Neural progenitor cell (in vitro differentiated cells): ENCODE measurements at regions not wholly inside any gene's neighbourhood (a gene's known extent, or its start where the extent isn't known, plus 50 kb on each side); places are given as distances from the start of the nearest gene placed in this dataset.

Source experiments
- DNase-seq: peaks from one replicate; pipeline ENCODE4 v3.0.0-alpha.2; 2016; ENCODE audit warnings: low spot score
- H2AFZ ChIP-seq: fragments of 200-600 bp; sonication (generic); replicated peaks from 2 replicates; pipeline ENCODE4 v1.6.1; 2016; ENCODE audit warnings: antibody characterized with exemption
- H3F3A ChIP-seq: fragments of 200-600 bp; sonication (generic); 2 replicates; pipeline ENCODE4 v1.6.1; 2016; ENCODE audit warnings: antibody characterized with exemption, low read depth
- H3K27ac ChIP-seq: fragments of 200-600 bp; sonication (generic); 2 replicates; pipeline ENCODE4 v1.5.1; 2016; ENCODE audit warnings: mild to moderate bottlenecking
- H3K27me3 ChIP-seq: fragments of 200-600 bp; sonication (generic); 2 replicates; pipeline ENCODE4 v1.6.1; 2016; ENCODE audit warnings: mild to moderate bottlenecking, moderate library complexity
- H3K36me3 ChIP-seq: fragments of 200-600 bp; sonication (generic); 2 replicates; pipeline ENCODE4 v1.5.1; 2016
- H3K4me1 ChIP-seq: fragments of 200-600 bp; sonication (generic); 2 replicates; pipeline ENCODE4 v1.6.1; 2016; ENCODE audit warnings: mixed run types
- H3K4me2 ChIP-seq: fragments of 200-600 bp; sonication (generic); 2 replicates; pipeline ENCODE4 v1.6.1; 2016
- H3K4me3 ChIP-seq: fragments of 200-600 bp; sonication (generic); 2 replicates; pipeline ENCODE4 v1.5.1; 2016
- H3K79me2 ChIP-seq: fragments of 200-600 bp; sonication (generic); 2 replicates; pipeline ENCODE4 v1.6.1; 2016; ENCODE audit warnings: low read depth
- H3K9ac ChIP-seq: fragments of 200-600 bp; sonication (generic); 2 replicates; pipeline ENCODE4 v1.6.1; 2016
- H3K9me3 ChIP-seq: fragments of 200-600 bp; sonication (generic); 2 replicates; pipeline ENCODE4 v1.5.1; 2016; ENCODE audit warnings: low read depth
- H4K20me1 ChIP-seq: fragments of 200-600 bp; sonication (generic); 2 replicates; pipeline ENCODE4 v1.6.1; 2016; ENCODE audit warnings: low read depth
- H3K27ac Mint-ChIP-seq: 3 replicates; pipeline ENCODE4 v1.8.0; 2021; ENCODE audit warnings: mixed read lengths
- H3K27me3 Mint-ChIP-seq: 2 replicates; pipeline ENCODE4 v1.8.0; 2022; ENCODE audit warnings: low read depth, mild to moderate bottlenecking, inconsistent platforms, moderate library complexity, mixed read lengths; ENCODE audit not compliant: insufficient read depth
- H3K36me3 Mint-ChIP-seq: 3 replicates; pipeline ENCODE4 v1.8.0; 2021; ENCODE audit warnings: mixed read lengths
- H3K4me1 Mint-ChIP-seq: 3 replicates; pipeline ENCODE4 v1.8.0; 2021; ENCODE audit warnings: mixed read lengths
- H3K4me3 Mint-ChIP-seq: 3 replicates; pipeline ENCODE4 v1.8.0; 2021; ENCODE audit warnings: mild to moderate bottlenecking, moderate library complexity, mixed read lengths
- H3K9me3 Mint-ChIP-seq: 3 replicates; pipeline ENCODE4 v1.8.0; 2020; ENCODE audit warnings: mixed read lengths
- EZH2 ChIP-seq: fragments of 200-600 bp; sonication (generic); IDR thresholded peaks from 2 replicates; pipeline ENCODE4 v1.6.1; 2017; ENCODE audit warnings: antibody characterized with exemption, mild to moderate bottlenecking, moderate library complexity
- EZH2phosphoT487 ChIP-seq: fragments of 200-600 bp; sonication (generic); IDR thresholded peaks from 2 replicates; pipeline ENCODE4 v1.6.1; 2017; ENCODE audit warnings: antibody characterized with exemption
- TF ChIP-seq, protein P1 (sequence below): fragments of 200-600 bp; sonication (generic); IDR thresholded peaks from 2 replicates; pipeline ENCODE4 v1.5.1; 2017; ENCODE audit warnings: antibody characterized with exemption, mild to moderate bottlenecking

DNA sequence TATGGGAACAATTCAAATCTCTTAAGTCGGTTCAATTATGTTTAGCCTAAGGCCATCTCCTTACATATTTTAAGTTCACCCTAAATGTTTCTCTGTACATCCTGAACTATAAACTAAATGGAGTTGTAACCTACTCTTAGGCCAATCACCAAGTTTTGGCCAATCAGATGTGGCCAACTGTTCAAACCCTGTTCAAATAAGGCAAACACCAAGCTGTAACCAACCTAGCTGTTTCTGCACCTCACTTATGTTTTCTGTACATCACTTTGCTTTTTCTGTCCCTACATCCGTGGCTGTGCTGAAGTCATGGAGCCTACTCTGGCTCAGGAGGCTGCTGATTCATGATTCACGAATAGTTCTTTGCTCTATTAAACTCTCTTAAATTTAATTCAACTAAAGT lies 165.3 kb downstream of the GASK1B start:
- no peaks in the 10 kb centered on the region for H3K36me3 ChIP-seq
- no peaks in the 10 kb centered on the region for H3K27me3 ChIP-seq
- no peaks in the 10 kb centered on the region for H3K79me2 ChIP-seq
- H4K20me1 ChIP-seq = no peaks in the 10 kb centered on the region
- no peak for DNase-seq
- no peak overlapping the region for H3K4me3 ChIP-seq
- H3F3A ChIP-seq = no peaks in the 10 kb centered on the region
- H3K27me3 Mint-ChIP-seq = peaks cover 4% of the 10 kb centered on the region
- no peak overlapping the region for H3K9ac ChIP-seq
- peaks cover 29% of the 10 kb centered on the region for H3K4me1 ChIP-seq
- no peak overlapping the region for H2AFZ ChIP-seq
- no peaks in the 10 kb centered on the region for H3K9me3 Mint-ChIP-seq
- TF ChIP-seq, protein P1, sequence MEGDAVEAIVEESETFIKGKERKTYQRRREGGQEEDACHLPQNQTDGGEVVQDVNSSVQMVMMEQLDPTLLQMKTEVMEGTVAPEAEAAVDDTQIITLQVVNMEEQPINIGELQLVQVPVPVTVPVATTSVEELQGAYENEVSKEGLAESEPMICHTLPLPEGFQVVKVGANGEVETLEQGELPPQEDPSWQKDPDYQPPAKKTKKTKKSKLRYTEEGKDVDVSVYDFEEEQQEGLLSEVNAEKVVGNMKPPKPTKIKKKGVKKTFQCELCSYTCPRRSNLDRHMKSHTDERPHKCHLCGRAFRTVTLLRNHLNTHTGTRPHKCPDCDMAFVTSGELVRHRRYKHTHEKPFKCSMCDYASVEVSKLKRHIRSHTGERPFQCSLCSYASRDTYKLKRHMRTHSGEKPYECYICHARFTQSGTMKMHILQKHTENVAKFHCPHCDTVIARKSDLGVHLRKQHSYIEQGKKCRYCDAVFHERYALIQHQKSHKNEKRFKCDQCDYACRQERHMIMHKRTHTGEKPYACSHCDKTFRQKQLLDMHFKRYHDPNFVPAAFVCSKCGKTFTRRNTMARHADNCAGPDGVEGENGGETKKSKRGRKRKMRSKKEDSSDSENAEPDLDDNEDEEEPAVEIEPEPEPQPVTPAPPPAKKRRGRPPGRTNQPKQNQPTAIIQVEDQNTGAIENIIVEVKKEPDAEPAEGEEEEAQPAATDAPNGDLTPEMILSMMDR = no peak
- TF ChIP-seq EZH2 (no peak), EZH2phosphoT487 (no peak)
- no peak overlapping the region for H3K27ac ChIP-seq
- peaks cover 3% of the 10 kb centered on the region for H3K36me3 Mint-ChIP-seq
- H3K4me2 ChIP-seq = no peak overlapping the region
- peaks cover 40% of the 10 kb centered on the region for H3K4me1 Mint-ChIP-seq
- H3K27ac Mint-ChIP-seq = no peak overlapping the region
- H3K4me3 Mint-ChIP-seq = no peak overlapping the region
- no peaks in the 10 kb centered on the region for H3K9me3 ChIP-seq

DNA sequence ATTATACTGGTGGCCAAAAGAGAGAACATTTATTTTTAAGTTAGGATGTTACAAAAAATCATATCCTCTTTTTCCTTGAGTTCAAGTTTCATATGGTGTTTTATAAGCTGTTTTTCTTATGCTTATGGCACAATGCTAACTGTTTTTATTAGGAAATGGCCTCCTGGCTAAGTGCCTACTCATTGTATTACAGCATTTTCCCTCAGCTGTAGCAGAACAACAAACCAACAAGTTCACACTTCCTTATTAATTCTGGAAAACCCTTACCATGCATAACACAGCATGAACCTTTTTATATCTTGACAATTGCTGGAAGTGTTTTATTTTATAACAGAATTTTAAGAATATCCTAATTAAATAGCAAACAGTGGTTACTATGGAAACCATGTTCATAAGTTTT lies 165.8 kb downstream of the GASK1B start:
- Histone ChIP-seq H3K79me2 (no peaks in the 10 kb centered on the region), H4K20me1 (no peaks in the 10 kb centered on the region), H3K36me3 (no peaks in the 10 kb centered on the region), H2AFZ (no peak overlapping the region), H3K9me3 (no peaks in the 10 kb centered on the region), H3K4me2 (no peak overlapping the region), H3K27me3 (no peaks in the 10 kb centered on the region), H3K4me1 (peaks cover 29% of the 10 kb centered on the region), H3K9ac (no peak overlapping the region), H3F3A (no peaks in the 10 kb centered on the region), H3K4me3 (no peak overlapping the region), H3K27ac (no peak overlapping the region)
- H3K27ac Mint-ChIP-seq = no peak overlapping the region
- no peaks in the 10 kb centered on the region for H3K9me3 Mint-ChIP-seq
- peaks cover 3% of the 10 kb centered on the region for H3K36me3 Mint-ChIP-seq
- peaks cover 4% of the 10 kb centered on the region for H3K27me3 Mint-ChIP-seq
- TF ChIP-seq EZH2phosphoT487 (no peak), EZH2 (no peak)
- TF ChIP-seq, protein P1 = no peak
- no peak overlapping the region for H3K4me3 Mint-ChIP-seq
- peaks cover 37% of the 10 kb centered on the region for H3K4me1 Mint-ChIP-seq
- no peak for DNase-seq

DNA sequence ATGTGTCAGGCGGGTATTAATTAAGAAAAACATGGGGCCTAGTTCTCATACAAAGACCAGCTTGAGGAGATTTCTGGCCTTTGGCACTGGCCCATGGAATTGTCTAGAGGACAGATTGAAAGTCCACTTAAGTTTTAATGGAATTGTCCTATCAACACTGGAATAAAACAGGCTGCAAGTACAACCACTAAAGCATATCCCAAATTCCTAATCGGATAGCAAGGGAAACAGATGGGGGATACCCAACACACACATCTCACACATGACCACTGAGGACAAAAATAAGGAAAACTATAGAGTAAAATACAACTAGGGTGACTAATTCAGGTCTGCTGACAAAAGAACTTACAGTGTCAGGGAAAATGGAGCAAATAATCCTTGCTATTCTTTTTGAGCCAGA lies 167.8 kb downstream of the GASK1B start:
- H3K4me3 Mint-ChIP-seq = no peak overlapping the region
- H3K9me3 Mint-ChIP-seq = no peaks in the 10 kb centered on the region
- Histone ChIP-seq H3K9me3 (no peaks in the 10 kb centered on the region), H4K20me1 (no peaks in the 10 kb centered on the region), H3K36me3 (no peaks in the 10 kb centered on the region), H2AFZ (no peak overlapping the region), H3F3A (no peaks in the 10 kb centered on the region), H3K4me1 (peaks cover 23% of the 10 kb centered on the region), H3K27me3 (no peaks in the 10 kb centered on the region), H3K4me2 (no peak overlapping the region), H3K9ac (no peak overlapping the region), H3K4me3 (no peak overlapping the region), H3K79me2 (no peaks in the 10 kb centered on the region), H3K27ac (no peak overlapping the region)
- DNase-seq = no peak
- H3K36me3 Mint-ChIP-seq = peaks cover 3% of the 10 kb centered on the region
- peaks cover 4% of the 10 kb centered on the region for H3K27me3 Mint-ChIP-seq
- H3K27ac Mint-ChIP-seq = no peak overlapping the region
- TF ChIP-seq EZH2phosphoT487 (no peak), EZH2 (no peak)
- TF ChIP-seq, protein P1 = no peak
- peaks cover 20% of the 10 kb centered on the region for H3K4me1 Mint-ChIP-seq
